Gastroesophageal sphincter (tissue), 4 donors: ENCODE measurements at regions not wholly inside any gene's neighbourhood (a gene's known extent, or its start where the extent isn't known, plus 50 kb on each side); places are given as distances from the start of the nearest gene placed in this dataset.

ENCODE experiments used
- ATAC-seq: fragments of 150-250 bp; one replicate; pipeline ENCODE4 v1.9.1; 2016; ENCODE audit warnings: mild to moderate bottlenecking, moderate library complexity
- H3K27ac ChIP-seq, 4 donors: fragments of 200-600 bp; sonication (generic) in 3 of 4; 1 replicate in 3 of 4; 2 replicates in 1 of 4; pipeline ENCODE4 v1.5.1; 2016 to 2019
- H3K27me3 ChIP-seq: fragments of 200-600 bp; sonication (generic); one replicate; pipeline ENCODE4 v1.5.1; 2019
- H3K36me3 ChIP-seq, 2 donors: fragments of 200-600 bp; sonication (generic); one replicate each; pipeline ENCODE4 v1.5.1; 2019; ENCODE audit warnings: control low read depth in 1 of 2
- H3K4me1 ChIP-seq, 3 donors: fragments of 200-600 bp; sonication (generic); 1 replicate in 2 of 3; 2 replicates in 1 of 3; pipeline ENCODE4 v1.5.1; 2016 to 2019; ENCODE audit warnings: control low read depth in 2 of 3
- H3K4me3 ChIP-seq, 2 donors: fragments of 200-600 bp; sonication (generic); one replicate each; pipeline ENCODE4 v1.5.1; 2019; ENCODE audit warnings: mild to moderate bottlenecking in 1 of 2, moderate library complexity in 1 of 2
- H3K9me3 ChIP-seq, 3 donors: fragments of 200-600 bp; sonication (generic); one replicate each; pipeline ENCODE4 v1.5.1; 2017 to 2019; ENCODE audit warnings: control low read depth in 2 of 3
- CTCF ChIP-seq, 4 experiments: fragments of 200-600 bp in 2 of 4; fragments of 450-650 bp in 2 of 4; sonication (generic) in 1 of 4; IDR thresholded peaks; one replicate each; pipeline ENCODE4 v1.5.1; 2017 to 2019; ENCODE audit warnings: antibody characterized with exemption in 4 of 4, mild to moderate bottlenecking in 2 of 4, moderate library complexity in 2 of 4
- EP300 ChIP-seq: sonication (generic); formaldehyde crosslinking; IDR thresholded peaks from one replicate; pipeline ENCODE4 v1.6.1; 2017; ENCODE audit warnings: antibody characterized with exemption, mild to moderate bottlenecking
- POLR2A ChIP-seq, 2 donors: fragments of 450-650 bp; IDR thresholded peaks; one replicate each; pipeline ENCODE4 v1.6.1; 2017; ENCODE audit warnings: antibody characterized with exemption in 2 of 2, mild to moderate bottlenecking in 2 of 2, moderate library complexity in 1 of 2
- POLR2AphosphoS5 ChIP-seq: sonication (generic); formaldehyde crosslinking; IDR thresholded peaks from one replicate; pipeline ENCODE4 v1.6.1; 2017; ENCODE audit warnings: antibody characterized with exemption
- WGBS, 2 donors: methylation state at CpG; one replicate each; pipeline ENCODE4 v1.1.5; 2018; ENCODE audit warnings: low coverage in 1 of 2; 5-methylcytosine and 5-hydroxymethylcytosine counted together

- no peak for ATAC-seq
- WGBS, 2 donors = 61 to 62% methylated on average over 8 to 9 of the region's 17 CpGs
- TF ChIP-seq CTCF (IDR thresholded peaks at IDR 0.05) = no peak
- TF ChIP-seq POLR2AphosphoS5 = no peak
- no peak for TF ChIP-seq EP300
- TF ChIP-seq POLR2A (IDR thresholded peaks at IDR 0.05) = no peak
- Histone ChIP-seq H3K27ac (peak overlapping the region in 3 of 4 donors; percentile 34 to 80 (median 69)), H3K4me1 (peaks cover 0 to 76% (median 8%) of the 10 kb centered on the region in 3 donors), H3K27me3 (no peaks in the 10 kb centered on the region), H3K4me3 (peak overlapping the region in 1 of 2 donors; percentile 29), H3K9me3 (no peaks in the 10 kb centered on the region), H3K36me3 (no peaks in the 10 kb centered on the region)
These were observed 158.5 kb upstream of the FOXN3 start for GRCh38 chr14:89575386-89576061.

GRCh38 chr14:89574420-89574819, 157.4 kb upstream of the FOXN3 start:
- Histone ChIP-seq H3K4me1 (peaks cover 0 to 76% (median 8%) of the 10 kb centered on the region in 3 donors), H3K27ac (peak overlapping the region in 2 of 4 donors; percentile 69 to 80), H3K9me3 (no peaks in the 10 kb centered on the region), H3K27me3 (no peaks in the 10 kb centered on the region), H3K36me3 (no peaks in the 10 kb centered on the region), H3K4me3 (no peak overlapping the region)
- 80 to 94% methylated on average over 2 to 4 of the region's 4 CpGs for WGBS, 2 donors
- ATAC-seq = no peak
- TF ChIP-seq EP300 (no peak), CTCF (IDR thresholded peaks at IDR 0.05) (no peak), POLR2A (IDR thresholded peaks at IDR 0.05) (no peak), POLR2AphosphoS5 (no peak)

- no peak for ATAC-seq
- H3K36me3 ChIP-seq = no peaks in the 10 kb centered on the region
- no peaks in the 10 kb centered on the region for H3K9me3 ChIP-seq
- no peak overlapping the region for H3K27ac ChIP-seq
- TF ChIP-seq EP300 = no peak
- TF ChIP-seq CTCF (IDR thresholded peaks at IDR 0.05) = no peak
- TF ChIP-seq POLR2AphosphoS5 = no peak
- TF ChIP-seq POLR2A (IDR thresholded peaks at IDR 0.05) = no peak
- H3K4me1 ChIP-seq = peaks cover 0 to 68% (median 8%) of the 10 kb centered on the region in 3 donors
- 61 to 85% methylated on average over 3 of the region's 3 CpGs for WGBS, 2 donors
- H3K27me3 ChIP-seq = no peaks in the 10 kb centered on the region
- H3K4me3 ChIP-seq = no peak overlapping the region
These were observed 156.3 kb upstream of the FOXN3 start for GRCh38 chr14:89573399-89573657.

- Histone ChIP-seq H3K9me3 (no peaks in the 10 kb centered on the region), H3K27me3 (no peaks in the 10 kb centered on the region), H3K4me1 (peaks cover 0 to 62% (median 8%) of the 10 kb centered on the region in 3 donors), H3K4me3 (no peak overlapping the region), H3K36me3 (no peaks in the 10 kb centered on the region), H3K27ac (peak overlapping the region in 1 of 4 donors; percentile 49)
- ATAC-seq = no peak
- WGBS, 2 donors = 57 to 71% methylated on average over 4 to 6 of the region's 10 CpGs
- no peak for TF ChIP-seq CTCF (IDR thresholded peaks at IDR 0.05)
- no peak for TF ChIP-seq POLR2A (IDR thresholded peaks at IDR 0.05)
- no peak for TF ChIP-seq EP300
- TF ChIP-seq POLR2AphosphoS5 = no peak
These were observed 155.8 kb upstream of the FOXN3 start for GRCh38 chr14:89572596-89573398.

GRCh38 chr14:89571491-89571890, 154.5 kb upstream of the FOXN3 start:
- Histone ChIP-seq H3K27ac (no peak overlapping the region), H3K36me3 (no peaks in the 10 kb centered on the region), H3K4me3 (no peak overlapping the region), H3K9me3 (no peaks in the 10 kb centered on the region), H3K4me1 (peaks cover 0 to 56% (median 8%) of the 10 kb centered on the region in 3 donors), H3K27me3 (no peaks in the 10 kb centered on the region)
- no peak for ATAC-seq
- no peak for TF ChIP-seq CTCF (IDR thresholded peaks at IDR 0.05)
- no peak for TF ChIP-seq EP300
- no peak for TF ChIP-seq POLR2A (IDR thresholded peaks at IDR 0.05)
- no peak for TF ChIP-seq POLR2AphosphoS5
- 61 to 100% methylated on average over 1 of the region's 1 CpG for WGBS, 2 donors
